GM06990 (cell line): ENCODE measurements at regions not wholly inside any gene's neighbourhood (a gene's known extent, or its start where the extent isn't known, plus 50 kb on each side); places are given as distances from the start of the nearest gene placed in this dataset.

Experiments used
- DNase-seq: peaks from one replicate; pipeline ENCODE4 v3.0.0-alpha.2; 2011; ENCODE audit not compliant: insufficient read length; ENCODE audit errors: extremely low read depth
- H3K27me3 ChIP-seq: replicated peaks from 2 replicates; pipeline ENCODE4 v1.6.0; 2011; ENCODE audit warnings: low read length; ENCODE audit not compliant: control insufficient read depth, insufficient read depth
- H3K36me3 ChIP-seq: 2 replicates; pipeline ENCODE4 v1.5.1; 2011; ENCODE audit warnings: low read length; ENCODE audit not compliant: control insufficient read depth, insufficient read depth
- H3K4me3 ChIP-seq: replicated peaks from 2 replicates; pipeline ENCODE4 v1.5.1; 2011; ENCODE audit warnings: low read depth, mild to moderate bottlenecking, control low read depth, low read length
- CTCF ChIP-seq: IDR thresholded peaks from 2 replicates; pipeline ENCODE4 v1.5.1; 2011; ENCODE audit warnings: low read length, control low read depth, mild to moderate bottlenecking, inconsistent platforms; ENCODE audit not compliant: insufficient read depth, poor library complexity, severe bottlenecking

GRCh38 chr6:145081677-145082076 lies 653.6 kb downstream of the EPM2A start:
- Histone ChIP-seq H3K27me3 (no peaks in the 10 kb centered on the region), H3K36me3 (no peaks in the 10 kb centered on the region), H3K4me3 (no peak overlapping the region)
- no peak for TF ChIP-seq CTCF
- no peak for DNase-seq

- DNase-seq: no peak
- Histone ChIP-seq H3K36me3 (no peaks in the 10 kb centered on the region), H3K27me3 (no peaks in the 10 kb centered on the region), H3K4me3 (no peak overlapping the region)
- TF ChIP-seq CTCF: no peak
Measured at GRCh38 chr6:145082359-145082758, 653.0 kb downstream of the EPM2A start.

GRCh38 chr6:145086197-145086596 lies 649.1 kb downstream of the EPM2A start:
- Histone ChIP-seq H3K4me3 (no peak overlapping the region), H3K36me3 (no peaks in the 10 kb centered on the region), H3K27me3 (no peaks in the 10 kb centered on the region)
- TF ChIP-seq CTCF: no peak
- DNase-seq: no peak

GRCh38 chr6:145087034-145087433 lies 648.3 kb downstream of the EPM2A start:
- Histone ChIP-seq H3K4me3 (no peak overlapping the region), H3K27me3 (no peaks in the 10 kb centered on the region), H3K36me3 (no peaks in the 10 kb centered on the region)
- no peak for TF ChIP-seq CTCF
- no peak for DNase-seq

- no peak overlapping the region for H3K4me3 ChIP-seq
Measured at GRCh38 chr6:145090801-145091585, 644.3 kb downstream of the EPM2A start.

More at GRCh38 chr6:145090801-145091585, 644.3 kb downstream of the EPM2A start:
- no peaks in the 10 kb centered on the region for H3K36me3 ChIP-seq
- no peaks in the 10 kb centered on the region for H3K27me3 ChIP-seq
- no peak for DNase-seq
- no peak for TF ChIP-seq CTCF
